RKO (cell line): ENCODE measurements at regions not wholly inside any gene's neighbourhood (a gene's known extent, or its start where the extent isn't known, plus 50 kb on each side); places are given as distances from the start of the nearest gene placed in this dataset.

Source experiments
- DNase-seq: peaks from one replicate; pipeline ENCODE4 v3.0.0-alpha.2; 2016; ENCODE audit warnings: low spot score

- DNase-seq: no peak
These were observed 207.3 kb upstream of the SOX11 start for GRCh38 chr2:5484868-5485267.

GRCh38 chr2:5491523-5491922, 200.7 kb upstream of the SOX11 start:
- no peak for DNase-seq

- no peak for DNase-seq
These were observed 198.9 kb upstream of the SOX11 start for GRCh38 chr2:5493256-5493655.

- DNase-seq: no peak
These were observed 198.0 kb upstream of the SOX11 start for GRCh38 chr2:5494212-5494611.

GRCh38 chr2:5495586-5495985, 196.6 kb upstream of the SOX11 start:
- no peak for DNase-seq

- no peak for DNase-seq
These were observed 194.3 kb upstream of the SOX11 start for GRCh38 chr2:5497874-5498273.

- DNase-seq: no peak
These were observed 190.4 kb upstream of the SOX11 start for GRCh38 chr2:5501807-5502206.

- no peak for DNase-seq
These were observed 189.8 kb upstream of the SOX11 start for GRCh38 chr2:5502385-5502784.

- DNase-seq: no peak
These were observed 187.4 kb upstream of the SOX11 start for GRCh38 chr2:5504756-5505155.

- DNase-seq: no peak
These were observed 184.8 kb upstream of the SOX11 start for GRCh38 chr2:5507367-5507766.

- no peak for DNase-seq
These were observed 182.8 kb upstream of the SOX11 start for GRCh38 chr2:5509362-5509761.

- DNase-seq: no peak
These were observed 182.1 kb upstream of the SOX11 start for GRCh38 chr2:5510082-5510481.

- DNase-seq: no peak
These were observed 176.5 kb upstream of the SOX11 start for GRCh38 chr2:5515693-5516092.

- DNase-seq: no peak
These were observed 172.9 kb upstream of the SOX11 start for GRCh38 chr2:5519286-5519685.

GRCh38 chr2:5520463-5520972, 171.7 kb upstream of the SOX11 start:
- DNase-seq: peak; percentile 12

GRCh38 chr2:5521461-5521860, 170.7 kb upstream of the SOX11 start:
- no peak for DNase-seq

- DNase-seq: no peak
These were observed 167.6 kb upstream of the SOX11 start for GRCh38 chr2:5524551-5524950.

GRCh38 chr2:5528706-5529105, 163.5 kb upstream of the SOX11 start:
- no peak for DNase-seq

- DNase-seq: no peak
These were observed 162.0 kb upstream of the SOX11 start for GRCh38 chr2:5530011-5530696.

GRCh38 chr2:5535301-5535700, 156.9 kb upstream of the SOX11 start:
- DNase-seq: no peak

- DNase-seq: no peak
These were observed 154.9 kb upstream of the SOX11 start for GRCh38 chr2:5537180-5537688.

- no peak for DNase-seq
These were observed 153.9 kb upstream of the SOX11 start for GRCh38 chr2:5538313-5538712.

- DNase-seq: no peak
These were observed 153.4 kb upstream of the SOX11 start for GRCh38 chr2:5538772-5539171.
